CD14-positive monocyte (primary cell): ENCODE measurements at regions not wholly inside any gene's neighbourhood (a gene's known extent, or its start where the extent isn't known, plus 50 kb on each side); places are given as distances from the start of the nearest gene placed in this dataset.

Experiments
- DNase-seq, 3 donors: peaks; one replicate each; pipeline ENCODE4 v3.0.0-alpha.2; 2011 to 2022
- H2AFZ ChIP-seq: 2 replicates; pipeline ENCODE4 v1.6.0; 2012; ENCODE audit warnings: mild to moderate bottlenecking, low read depth, low read length, inconsistent platforms; ENCODE audit not compliant: insufficient read depth, poor library complexity, severe bottlenecking
- H3K27ac ChIP-seq, 2 donors: 1 replicate in 1 of 2; 2 replicates in 1 of 2; pipeline ENCODE4 v1.5.1; 2012 to 2013; ENCODE audit warnings: low read length in 2 of 2, control low read depth in 1 of 2, inconsistent platforms in 1 of 2, low read depth in 1 of 2, mild to moderate bottlenecking in 1 of 2
- H3K27me3 ChIP-seq, 2 donors: one replicate each; pipeline versions ENCODE4 v1.6.0 to v1.6.1; 2011 to 2013; ENCODE audit warnings: low read length in 2 of 2; ENCODE audit not compliant: control insufficient read depth in 2 of 2, insufficient read depth in 2 of 2
- H3K36me3 ChIP-seq, 2 donors: replicated peaks in 1 of 2; 1 replicate in 1 of 2; 2 replicates in 1 of 2; pipeline versions ENCODE4 v1.5.1 to v1.6.1; 2012 to 2013; ENCODE audit warnings: low read length in 2 of 2, control low read depth in 1 of 2, inconsistent platforms in 1 of 2, mild to moderate bottlenecking in 1 of 2; ENCODE audit not compliant: insufficient read depth in 2 of 2, control insufficient read depth in 1 of 2
- H3K4me1 ChIP-seq, 2 donors: 1 replicate in 1 of 2; 2 replicates in 1 of 2; pipeline versions ENCODE4 v1.5.1 to v1.6.1; 2012 to 2013; ENCODE audit warnings: low read length in 2 of 2, control low read depth in 1 of 2, inconsistent platforms in 1 of 2, mild to moderate bottlenecking in 1 of 2, moderate library complexity in 1 of 2; ENCODE audit not compliant: insufficient read depth in 2 of 2, control insufficient read depth in 1 of 2
- H3K4me2 ChIP-seq: replicated peaks from 2 replicates; pipeline ENCODE3; 2012; ENCODE audit warnings: low read length, moderate library complexity, mild to moderate bottlenecking; ENCODE audit not compliant: poor library complexity, severe bottlenecking; ENCODE audit errors: extremely low read depth
- H3K4me3 ChIP-seq, 3 experiments: fragments of 200-600 bp in 1 of 3; sonication (generic) in 1 of 3; replicated peaks in 1 of 3; 1 replicate in 2 of 3; 2 replicates in 1 of 3; pipeline ENCODE4 v1.5.1; 2011 to 2013; ENCODE audit warnings: low read length in 3 of 3, mild to moderate bottlenecking in 3 of 3, control low read depth in 2 of 3, low read depth in 2 of 3, inconsistent platforms in 1 of 3, moderate library complexity in 1 of 3
- H3K79me2 ChIP-seq: 2 replicates; pipeline ENCODE4 v1.6.0; 2012; ENCODE audit warnings: mild to moderate bottlenecking, control low read depth, inconsistent platforms, low read length, moderate library complexity; ENCODE audit not compliant: insufficient read depth
- H3K9ac ChIP-seq: 2 replicates; pipeline ENCODE4 v1.6.0; 2017; ENCODE audit warnings: low read length, mild to moderate bottlenecking; ENCODE audit not compliant: insufficient read depth, poor library complexity, severe bottlenecking
- H3K9me3 ChIP-seq, 2 donors: replicated peaks in 1 of 2; 1 replicate in 1 of 2; 2 replicates in 1 of 2; pipeline versions ENCODE4 v1.5.1 to v1.6.1; 2012 to 2013; ENCODE audit warnings: low read length in 2 of 2, control low read depth in 1 of 2; ENCODE audit not compliant: control insufficient read depth in 1 of 2, insufficient read depth in 1 of 2
- H4K20me1 ChIP-seq: 2 replicates; pipeline ENCODE4 v1.6.0; 2012; ENCODE audit warnings: mild to moderate bottlenecking, low read length, control low read depth, moderate library complexity; ENCODE audit not compliant: insufficient read depth
- H3K27ac Mint-ChIP-seq, 7 donors: one replicate each; pipeline ENCODE4 v1.8.0; 2020; ENCODE audit warnings: mild to moderate bottlenecking in 7 of 7, mixed read lengths in 7 of 7, moderate library complexity in 6 of 7, inconsistent platforms in 2 of 7
- H3K27me3 Mint-ChIP-seq, 3 donors: one replicate each; pipeline ENCODE4 v1.8.0; 2021 to 2022; ENCODE audit warnings: low read depth in 3 of 3, mild to moderate bottlenecking in 3 of 3, mixed read lengths in 3 of 3, moderate library complexity in 3 of 3, inconsistent platforms in 1 of 3
- H3K36me3 Mint-ChIP-seq, 2 donors: one replicate each; pipeline ENCODE4 v1.8.0; 2020; ENCODE audit warnings: mixed read lengths in 2 of 2, inconsistent platforms in 1 of 2, mild to moderate bottlenecking in 1 of 2
- H3K4me1 Mint-ChIP-seq: one replicate; pipeline ENCODE4 v1.8.0; 2020; ENCODE audit warnings: mild to moderate bottlenecking, mixed read lengths
- H3K4me3 Mint-ChIP-seq, 2 donors: one replicate each; pipeline ENCODE4 v1.8.0; 2020; ENCODE audit warnings: mild to moderate bottlenecking in 2 of 2, mixed read lengths in 2 of 2, moderate library complexity in 1 of 2
- H3K9me3 Mint-ChIP-seq, 7 donors: one replicate each; pipeline ENCODE4 v1.8.0; 2020 to 2022; ENCODE audit warnings: mixed read lengths in 7 of 7, mild to moderate bottlenecking in 6 of 7, moderate library complexity in 6 of 7, inconsistent platforms in 2 of 7
- WGBS: methylation state at CpG from one replicate; pipeline ENCODE4 v1.1.5; 2013; ENCODE audit warnings: missing lambda C conversion rate; ENCODE audit not compliant: insufficient coverage; 5-methylcytosine and 5-hydroxymethylcytosine counted together
- intact Hi-C, 2 donors: fragments of 100-400 bp; cut with micrococcal nuclease; formaldehyde crosslinking; loops; one replicate each; pipeline versions ENCODE4 v1.15.0 to v1.15.1; 2023
- TF ChIP-seq, protein P1 (sequence below): fragments of 200-600 bp; IDR thresholded peaks from one replicate; pipeline ENCODE4 v1.8.0; 2022; ENCODE audit warnings: antibody characterized with exemption, mild to moderate bottlenecking

DNA sequence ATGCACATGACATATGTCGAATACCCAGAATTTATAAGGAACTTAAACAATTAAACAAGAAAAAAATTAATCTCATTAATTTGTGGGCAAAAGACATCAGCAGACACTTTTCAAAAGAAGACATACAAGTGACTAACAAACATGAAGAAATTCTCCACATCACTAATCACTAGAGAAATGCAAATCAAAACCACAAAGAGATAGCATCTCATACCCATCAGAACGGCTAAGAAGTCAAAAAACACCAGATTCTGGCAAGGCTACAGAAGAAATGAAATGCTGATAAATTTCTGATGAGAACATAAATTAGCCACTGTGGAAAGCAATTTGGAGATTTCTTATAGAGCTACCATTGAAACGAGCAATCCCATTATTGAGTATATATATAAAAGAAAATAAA, 210.6 kb upstream of the LUZP2 start:
- Histone ChIP-seq H3K79me2 (no peaks in the 10 kb centered on the region), H3K4me1 (no peaks in the 10 kb centered on the region), H3K9ac (no peak overlapping the region), H3K4me3 (no peak overlapping the region), H3K4me2 (no peak overlapping the region), H3K27ac (no peak overlapping the region), H3K9me3 (no peaks in the 10 kb centered on the region), H4K20me1 (no peaks in the 10 kb centered on the region), H2AFZ (no peak overlapping the region), H3K27me3 (no peaks in the 10 kb centered on the region), H3K36me3 (no peaks in the 10 kb centered on the region)
- intact Hi-C loops: no loop called here
- no peak overlapping the region for H3K4me3 Mint-ChIP-seq
- no peak overlapping the region for H3K27ac Mint-ChIP-seq
- no CpG with 5 or more reads among the region's 3 CpGs for WGBS
- no peaks in the 10 kb centered on the region for H3K36me3 Mint-ChIP-seq
- peaks cover 0 to 4% (median 2%) of the 10 kb centered on the region in 7 donors for H3K9me3 Mint-ChIP-seq
- TF ChIP-seq, protein P1, sequence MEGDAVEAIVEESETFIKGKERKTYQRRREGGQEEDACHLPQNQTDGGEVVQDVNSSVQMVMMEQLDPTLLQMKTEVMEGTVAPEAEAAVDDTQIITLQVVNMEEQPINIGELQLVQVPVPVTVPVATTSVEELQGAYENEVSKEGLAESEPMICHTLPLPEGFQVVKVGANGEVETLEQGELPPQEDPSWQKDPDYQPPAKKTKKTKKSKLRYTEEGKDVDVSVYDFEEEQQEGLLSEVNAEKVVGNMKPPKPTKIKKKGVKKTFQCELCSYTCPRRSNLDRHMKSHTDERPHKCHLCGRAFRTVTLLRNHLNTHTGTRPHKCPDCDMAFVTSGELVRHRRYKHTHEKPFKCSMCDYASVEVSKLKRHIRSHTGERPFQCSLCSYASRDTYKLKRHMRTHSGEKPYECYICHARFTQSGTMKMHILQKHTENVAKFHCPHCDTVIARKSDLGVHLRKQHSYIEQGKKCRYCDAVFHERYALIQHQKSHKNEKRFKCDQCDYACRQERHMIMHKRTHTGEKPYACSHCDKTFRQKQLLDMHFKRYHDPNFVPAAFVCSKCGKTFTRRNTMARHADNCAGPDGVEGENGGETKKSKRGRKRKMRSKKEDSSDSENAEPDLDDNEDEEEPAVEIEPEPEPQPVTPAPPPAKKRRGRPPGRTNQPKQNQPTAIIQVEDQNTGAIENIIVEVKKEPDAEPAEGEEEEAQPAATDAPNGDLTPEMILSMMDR: no peak
- no peak for DNase-seq
- H3K27me3 Mint-ChIP-seq: peaks cover 0 to 2% (median 0%) of the 10 kb centered on the region in 3 donors
- no peaks in the 10 kb centered on the region for H3K4me1 Mint-ChIP-seq

DNA sequence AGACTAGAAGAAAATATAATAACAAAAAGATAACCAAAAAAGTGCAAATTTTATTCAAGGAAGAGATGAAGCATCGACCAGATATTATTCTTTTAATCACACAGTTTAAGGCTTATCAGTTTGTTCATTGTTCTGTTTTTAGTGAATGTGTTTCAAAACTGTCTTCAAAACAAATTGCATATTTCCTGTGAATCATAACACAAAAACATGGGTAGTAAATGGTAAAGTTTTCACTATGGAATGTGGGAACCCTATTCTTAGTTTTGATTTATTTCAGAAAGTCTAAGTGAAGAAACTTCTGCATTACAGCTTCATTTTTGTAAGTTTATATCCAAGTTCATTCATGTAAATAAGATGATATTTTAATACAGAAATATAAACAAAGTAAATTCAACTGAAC, 207.6 kb upstream of the LUZP2 start:
- TF ChIP-seq, protein P1: no peak
- H3K79me2 ChIP-seq: no peaks in the 10 kb centered on the region
- Mint-ChIP-seq H3K9me3 (peaks cover 0 to 3% (median 0%) of the 10 kb centered on the region in 7 donors), H3K4me1 (no peaks in the 10 kb centered on the region), H3K27me3 (no peaks in the 10 kb centered on the region), H3K4me3 (no peak overlapping the region), H3K36me3 (no peaks in the 10 kb centered on the region), H3K27ac (no peak overlapping the region)
- H3K27ac ChIP-seq: no peak overlapping the region
- no peaks in the 10 kb centered on the region for H3K27me3 ChIP-seq
- no peak overlapping the region for H3K9ac ChIP-seq
- H3K9me3 ChIP-seq: no peaks in the 10 kb centered on the region
- H3K4me3 ChIP-seq: no peak overlapping the region
- intact Hi-C loops: no loop called here
- H3K4me1 ChIP-seq: no peaks in the 10 kb centered on the region
- WGBS: no CpG with 5 or more reads among the region's 1 CpG
- H3K36me3 ChIP-seq: no peaks in the 10 kb centered on the region
- no peak overlapping the region for H3K4me2 ChIP-seq
- no peak for DNase-seq
- no peak overlapping the region for H2AFZ ChIP-seq
- H4K20me1 ChIP-seq: no peaks in the 10 kb centered on the region
